ENCODE measurements at regions not wholly inside any gene's neighbourhood (a gene's known extent, or its start where the extent isn't known, plus 50 kb on each side); places are given as distances from the start of the nearest gene placed in this dataset.

DNA sequence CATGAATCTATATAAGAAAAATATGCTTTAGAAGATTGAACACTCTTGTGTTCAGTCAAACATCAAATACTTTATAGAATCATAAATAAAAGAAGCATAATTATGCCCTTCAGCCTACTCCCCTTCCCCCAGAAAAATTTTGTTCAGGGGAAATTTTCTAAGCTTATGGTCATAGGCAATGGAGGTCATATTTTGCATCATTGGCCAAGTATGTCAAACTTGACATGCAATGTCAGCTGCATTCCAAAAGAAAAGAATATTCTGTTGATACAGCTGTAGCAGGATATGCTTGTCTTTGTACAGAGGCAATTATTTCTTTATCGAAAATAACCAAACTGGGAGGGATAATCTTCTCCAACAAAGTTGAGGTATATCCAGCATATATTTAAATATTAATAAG lies 328.2 kb downstream of the ZIC1 start:
- Histone ChIP-seq H2AFZ (replicated peaks; ENCODE audit: low read length, poor library complexity) (no peak overlapping the region), H4K5ac (ENCODE audit: low read depth, low read length) (no peak overlapping the region), H3K27ac (ENCODE audit: insufficient read depth, low read length) (no peak overlapping the region), H2BK120ac (ENCODE audit: low read depth, low read length) (no peak overlapping the region), H2BK5ac (ENCODE audit: low read depth, low read length, poor library complexity, severe bottlenecking) (no peak overlapping the region), H4K20me1 (ENCODE audit: insufficient read depth, low read length) (no peaks in the 10 kb centered on the region), H3K27me3 (ENCODE audit: control insufficient read depth, insufficient read depth, low read length) (no peaks in the 10 kb centered on the region), H3K4me2 (ENCODE audit: low read depth, low read length) (no peak overlapping the region), H2AK9ac (replicated peaks; ENCODE audit: low read depth, low read length, poor library complexity) (no peak overlapping the region), H3K36me3 (ENCODE audit: control insufficient read depth, insufficient read depth, low read length) (no peaks in the 10 kb centered on the region), H3K14ac (replicated peaks; ENCODE audit: low read depth, low read length) (no peak overlapping the region), H3K9me3 (ENCODE audit: control insufficient read depth, insufficient read depth, low read length) (no peaks in the 10 kb centered on the region), H3K4me3 (ENCODE audit: insufficient read depth, low read depth, low read length) (no peak overlapping the region), H3K9me1 (ENCODE audit: insufficient read depth, low read length) (no peaks in the 10 kb centered on the region), H2BK15ac (ENCODE audit: low read depth, low read length) (no peak overlapping the region), H3K4me1 (ENCODE audit: control insufficient read depth, insufficient read depth, low read length) (no peaks in the 10 kb centered on the region), H2AK5ac (ENCODE audit: low read depth, low read length) (no peak overlapping the region), H3K18ac (ENCODE audit: low read depth, low read length) (no peak overlapping the region), H3K79me1 (ENCODE audit: low read depth in 1 of 2, low read length in 2 of 2) (no peaks in the 10 kb centered on the region), H3K4ac (ENCODE audit: low read depth, low read length) (no peak overlapping the region), H3K56ac (ENCODE audit: extremely low read depth, insufficient read depth, low read length) (no peak overlapping the region), H4K8ac (ENCODE audit: low read depth in 2 of 2, low read length in 2 of 2) (no peak overlapping the region), H3K23ac (ENCODE audit: low read depth, low read length) (no peak overlapping the region), H4K91ac (ENCODE audit: insufficient read depth, low read depth, low read length) (no peak overlapping the region), H2BK20ac (ENCODE audit: low read depth, low read length) (no peak overlapping the region), H3K9ac (ENCODE audit: low read depth, low read length) (no peak overlapping the region)
- in situ Hi-C loops (cut with MboI; ENCODE audit: low sequenced_read_pairs) (no loop called here), dilution Hi-C loops (cut with HindIII; ENCODE audit: low sequenced_read_pairs, unreplicated experiment) (no loop called here), intact Hi-C loops (cut with micrococcal nuclease) (no loop called here)
- no CpG with 5 or more reads among the region's 1 CpG for WGBS, 2 experiments (ENCODE audit: extremely low coverage in 2 of 2, insufficient read length in 1 of 2)
- ChIA-PET POLR2A (ENCODE audit: unreplicated experiment) (no interaction called here), CTCF (no interaction called here)
- no TSS peak for BruUV-seq (replicated peaks)
- TF ChIP-seq MXI1 (IDR thresholded peaks at IDR 0.05; ENCODE audit: borderline replicate concordance, low read depth, low read length) (no peak), RFX5 (IDR thresholded peaks at IDR 0.05; ENCODE audit: low read depth, low read length) (no peak)
- ATAC-seq (ENCODE audit: low read depth) (no peak), DNase-seq (no peak)

Measured in IMR-90 (cell line).